SK-N-SH treated with all-trans-retinoic acid at 6 μM for 48 hours (cell line): ENCODE measurements at regions not wholly inside any gene's neighbourhood (a gene's known extent, or its start where the extent isn't known, plus 50 kb on each side); places are given as distances from the start of the nearest gene placed in this dataset.

Experiments used
- BACH2 ChIP-seq: fragments of 250-450 bp; sonication (Bioruptor Pico); IDR thresholded peaks from 2 replicates; pipeline ENCODE4 v1.9.0; 2021; ENCODE audit warnings: mild to moderate bottlenecking, borderline replicate concordance
- CREB5 ChIP-seq: fragments of 250-450 bp; sonication (Bioruptor Pico); IDR thresholded peaks from 2 replicates; pipeline ENCODE4 v1.5.1; 2020; ENCODE audit warnings: low read depth, mild to moderate bottlenecking, moderate library complexity
- ISL1 ChIP-seq: fragments of 250-450 bp; sonication (Bioruptor Pico); IDR thresholded peaks from 2 replicates; pipeline ENCODE4 v2.1.2; 2022; ENCODE audit warnings: mild to moderate bottlenecking, moderate library complexity
- OSR1 ChIP-seq: fragments of 250-450 bp; sonication (Bioruptor Pico); IDR thresholded peaks from 2 replicates; pipeline ENCODE4 v1.8.0; 2022; ENCODE audit warnings: moderate library complexity, mild to moderate bottlenecking, inconsistent platforms
- RARB ChIP-seq: fragments of 250-450 bp; sonication (Bioruptor Pico); IDR thresholded peaks from 2 replicates; pipeline ENCODE4 v1.8.0; 2021; ENCODE audit warnings: mild to moderate bottlenecking, moderate library complexity
- TSHZ2 ChIP-seq: fragments of 250-450 bp; sonication (Bioruptor Pico); IDR thresholded peaks from 2 replicates; pipeline ENCODE4 v1.5.0; 2020; ENCODE audit warnings: mild to moderate bottlenecking, moderate library complexity
- ZC3H10 ChIP-seq: fragments of 250-450 bp; sonication (Bioruptor Pico); IDR thresholded peaks from 2 replicates; pipeline ENCODE4 v1.5.1; 2021; ENCODE audit warnings: mild to moderate bottlenecking, moderate library complexity
- TF ChIP-seq, protein P1 (sequence below): fragments of 250-450 bp; sonication (Bioruptor Pico); IDR thresholded peaks from 2 replicates; pipeline ENCODE4 v1.8.0; 2020; ENCODE audit warnings: mild to moderate bottlenecking, moderate library complexity, borderline replicate concordance

DNA sequence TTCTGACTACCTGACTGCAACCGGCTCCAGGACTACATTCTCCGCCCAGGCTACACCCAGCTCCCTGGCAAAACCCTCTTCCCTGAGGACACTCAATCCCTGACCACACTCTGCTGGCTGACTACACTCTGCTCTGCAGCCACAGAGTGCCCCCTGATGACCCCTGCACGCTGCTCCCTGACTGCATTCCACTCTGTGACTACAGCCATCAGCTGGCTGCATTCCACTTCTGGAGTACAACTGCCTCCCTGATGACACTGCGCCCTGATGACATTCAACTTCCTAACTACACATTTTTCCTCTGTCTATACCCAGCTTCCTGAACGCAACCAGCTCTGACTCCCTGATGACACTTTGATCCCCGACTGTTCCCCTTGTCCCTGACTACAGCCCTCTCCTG lies 71.3 kb upstream of the NRXN1 start:
- no peak for TF ChIP-seq RARB (CRISPR knock-in tag)
- no peak for TF ChIP-seq CREB5
- TF ChIP-seq TSHZ2 (CRISPR knock-in tag): no peak
- TF ChIP-seq OSR1 (CRISPR knock-in tag): no peak
- TF ChIP-seq, protein P1, sequence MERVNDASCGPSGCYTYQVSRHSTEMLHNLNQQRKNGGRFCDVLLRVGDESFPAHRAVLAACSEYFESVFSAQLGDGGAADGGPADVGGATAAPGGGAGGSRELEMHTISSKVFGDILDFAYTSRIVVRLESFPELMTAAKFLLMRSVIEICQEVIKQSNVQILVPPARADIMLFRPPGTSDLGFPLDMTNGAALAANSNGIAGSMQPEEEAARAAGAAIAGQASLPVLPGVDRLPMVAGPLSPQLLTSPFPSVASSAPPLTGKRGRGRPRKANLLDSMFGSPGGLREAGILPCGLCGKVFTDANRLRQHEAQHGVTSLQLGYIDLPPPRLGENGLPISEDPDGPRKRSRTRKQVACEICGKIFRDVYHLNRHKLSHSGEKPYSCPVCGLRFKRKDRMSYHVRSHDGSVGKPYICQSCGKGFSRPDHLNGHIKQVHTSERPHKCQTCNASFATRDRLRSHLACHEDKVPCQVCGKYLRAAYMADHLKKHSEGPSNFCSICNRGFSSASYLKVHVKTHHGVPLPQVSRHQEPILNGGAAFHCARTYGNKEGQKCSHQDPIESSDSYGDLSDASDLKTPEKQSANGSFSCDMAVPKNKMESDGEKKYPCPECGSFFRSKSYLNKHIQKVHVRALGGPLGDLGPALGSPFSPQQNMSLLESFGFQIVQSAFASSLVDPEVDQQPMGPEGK: no peak
- TF ChIP-seq ZC3H10 (CRISPR knock-in tag): no peak
- TF ChIP-seq BACH2 (CRISPR knock-in tag): no peak
- no peak for TF ChIP-seq ISL1 (CRISPR knock-in tag)
